GM23248 (cell line): ENCODE measurements at regions not wholly inside any gene's neighbourhood (a gene's known extent, or its start where the extent isn't known, plus 50 kb on each side); places are given as distances from the start of the nearest gene placed in this dataset.
A peak's percentile ranks its signal among the peaks of the same experiment; 100 is the strongest.

ENCODE experiments used
- DNase-seq: peaks from one replicate; pipeline ENCODE4 v3.0.0-alpha.2; 2015
- H2AFZ ChIP-seq: fragments of 200-600 bp; sonication (generic); 2 replicates; pipeline ENCODE4 v1.6.1; 2016; ENCODE audit warnings: antibody characterized with exemption
- H3F3A ChIP-seq: fragments of 200-600 bp; sonication (generic); 2 replicates; pipeline ENCODE4 v1.6.1; 2016; ENCODE audit warnings: mild to moderate bottlenecking, antibody characterized with exemption, mixed run types; ENCODE audit not compliant: insufficient read depth
- H3K27ac ChIP-seq: fragments of 200-600 bp; sonication (generic); 2 replicates; pipeline ENCODE4 v1.5.1; 2016; ENCODE audit warnings: mild to moderate bottlenecking
- H3K27me3 ChIP-seq: fragments of 200-600 bp; sonication (generic); replicated peaks from 2 replicates; pipeline ENCODE4 v1.6.1; 2016; ENCODE audit warnings: mild to moderate bottlenecking; ENCODE audit not compliant: insufficient read depth
- H3K36me3 ChIP-seq: fragments of 200-600 bp; sonication (generic); 2 replicates; pipeline ENCODE4 v1.6.1; 2016; ENCODE audit warnings: low read depth, mild to moderate bottlenecking
- H3K4me1 ChIP-seq: fragments of 200-600 bp; sonication (generic); 2 replicates; pipeline ENCODE4 v1.6.1; 2016; ENCODE audit warnings: mild to moderate bottlenecking; ENCODE audit not compliant: insufficient read depth
- H3K4me2 ChIP-seq: fragments of 200-600 bp; sonication (generic); one replicate; pipeline ENCODE4 v1.6.1; 2016; ENCODE audit warnings: mild to moderate bottlenecking; ENCODE audit not compliant: unreplicated experiment
- H3K4me3 ChIP-seq: fragments of 200-600 bp; sonication (generic); 2 replicates; pipeline ENCODE4 v1.5.1; 2016; ENCODE audit warnings: mild to moderate bottlenecking
- H3K79me2 ChIP-seq: fragments of 200-600 bp; sonication (generic); 2 replicates; pipeline ENCODE4 v1.6.1; 2016; ENCODE audit warnings: mild to moderate bottlenecking; ENCODE audit not compliant: insufficient read depth
- H3K9ac ChIP-seq: fragments of 200-600 bp; sonication (generic); 2 replicates; pipeline ENCODE4 v1.6.1; 2016; ENCODE audit warnings: mild to moderate bottlenecking
- H3K9me2 ChIP-seq: fragments of 200-600 bp; sonication (generic); 2 replicates; pipeline ENCODE4 v1.6.1; 2016; ENCODE audit warnings: mixed run types, mild to moderate bottlenecking, moderate library complexity; ENCODE audit not compliant: insufficient read depth
- H3K9me3 ChIP-seq: fragments of 200-600 bp; sonication (generic); one replicate; pipeline ENCODE4 v1.6.1; 2017; ENCODE audit warnings: low read depth
- H4K20me1 ChIP-seq: fragments of 200-600 bp; sonication (generic); 2 replicates; pipeline ENCODE4 v1.6.0; 2016; ENCODE audit not compliant: insufficient read depth
- EZH2 ChIP-seq: fragments of 200-600 bp; sonication (generic); IDR thresholded peaks from 2 replicates; pipeline ENCODE4 v1.6.1; 2018; ENCODE audit warnings: antibody characterized with exemption, mild to moderate bottlenecking; ENCODE audit not compliant: insufficient read depth, poor library complexity, severe bottlenecking
- EZH2phosphoT487 ChIP-seq: fragments of 200-600 bp; sonication (generic); IDR thresholded peaks from 2 replicates; pipeline ENCODE4 v1.6.1; 2018; ENCODE audit warnings: antibody characterized with exemption, moderate library complexity, mild to moderate bottlenecking, low read depth; ENCODE audit not compliant: insufficient read depth
- WGBS, 2 experiments: methylation state at CpG; one replicate each; pipeline ENCODE4 v1.1.6; 2015 to 2017; ENCODE audit warnings: low lambda C conversion rate in 2 of 2, low coverage in 1 of 2; ENCODE audit errors: missing lambda C conversion rate in 2 of 2; 5-methylcytosine and 5-hydroxymethylcytosine counted together
- in situ Hi-C: fragments of 300-500 bp; cut with MboI; formaldehyde crosslinking; loops from 2 replicates; pipeline ENCODE4 v1.15.0; 2020

DNA sequence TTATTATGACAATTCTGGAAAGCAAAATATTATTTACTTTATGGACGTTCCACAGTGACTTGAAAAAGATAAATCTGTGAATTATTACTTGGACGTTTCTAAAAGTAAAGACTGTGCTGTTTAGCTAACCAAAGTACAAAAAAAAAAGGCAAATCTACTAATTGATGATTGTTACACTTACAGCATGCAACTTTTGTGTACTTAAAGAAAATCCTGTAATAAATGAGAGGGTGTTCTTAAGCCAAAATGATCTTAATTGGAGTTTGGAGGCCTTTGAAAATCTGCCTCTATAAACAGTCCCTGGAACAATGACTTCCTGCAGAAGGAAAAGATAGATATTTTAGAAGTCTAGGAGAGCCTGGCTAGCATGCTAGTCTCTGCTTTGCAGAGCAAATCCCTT, 434.0 kb upstream of the SYT1 start:
- H4K20me1 ChIP-seq = no peaks in the 10 kb centered on the region
- H3K27me3 ChIP-seq = no peaks in the 10 kb centered on the region
- H3K36me3 ChIP-seq = no peaks in the 10 kb centered on the region
- H3K4me2 ChIP-seq = no peak overlapping the region
- no peak overlapping the region for H3K27ac ChIP-seq
- H2AFZ ChIP-seq = no peak overlapping the region
- DNase-seq = no peak
- H3K79me2 ChIP-seq = no peaks in the 10 kb centered on the region
- WGBS, 2 experiments = 50 to 58% methylated on average over 2 of the region's 2 CpGs
- no peak overlapping the region for H3K4me3 ChIP-seq
- H3K9me3 ChIP-seq = no peaks in the 10 kb centered on the region
- H3K9ac ChIP-seq = no peak overlapping the region
- H3F3A ChIP-seq = no peaks in the 10 kb centered on the region
- no peak for TF ChIP-seq EZH2
- no peak for TF ChIP-seq EZH2phosphoT487
- no peaks in the 10 kb centered on the region for H3K4me1 ChIP-seq
- in situ Hi-C loops = no loop called here
- no peaks in the 10 kb centered on the region for H3K9me2 ChIP-seq

DNA sequence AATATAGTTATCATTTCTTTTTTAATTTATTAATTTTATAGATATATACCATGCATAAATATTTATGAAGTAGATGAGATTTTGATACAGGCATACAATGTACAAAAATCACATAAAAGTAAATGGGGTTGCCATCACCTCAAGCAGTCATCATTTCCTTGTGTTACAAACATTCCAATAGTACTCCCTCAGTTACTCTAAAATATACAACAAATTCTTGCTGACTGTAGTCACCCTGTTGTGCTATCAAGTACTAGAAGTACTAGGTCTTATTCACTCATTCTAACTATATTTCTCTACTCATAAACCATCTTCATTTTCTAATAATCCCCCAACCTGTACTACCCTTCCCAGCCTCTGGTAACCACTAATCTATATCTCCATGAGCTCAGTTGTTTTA, 432.6 kb upstream of the SYT1 start:
- Histone ChIP-seq H3K4me1 (no peaks in the 10 kb centered on the region), H3K79me2 (no peaks in the 10 kb centered on the region), H4K20me1 (no peaks in the 10 kb centered on the region), H3K4me2 (no peak overlapping the region), H3K4me3 (no peak overlapping the region), H3K9me2 (no peaks in the 10 kb centered on the region), H3K9me3 (no peaks in the 10 kb centered on the region), H3F3A (no peaks in the 10 kb centered on the region), H3K9ac (no peak overlapping the region), H2AFZ (no peak overlapping the region), H3K27me3 (no peaks in the 10 kb centered on the region), H3K36me3 (no peaks in the 10 kb centered on the region), H3K27ac (no peak overlapping the region)
- peak; percentile 48 for DNase-seq
- in situ Hi-C loops = no loop called here
- TF ChIP-seq EZH2phosphoT487 = no peak
- TF ChIP-seq EZH2 = no peak

DNA sequence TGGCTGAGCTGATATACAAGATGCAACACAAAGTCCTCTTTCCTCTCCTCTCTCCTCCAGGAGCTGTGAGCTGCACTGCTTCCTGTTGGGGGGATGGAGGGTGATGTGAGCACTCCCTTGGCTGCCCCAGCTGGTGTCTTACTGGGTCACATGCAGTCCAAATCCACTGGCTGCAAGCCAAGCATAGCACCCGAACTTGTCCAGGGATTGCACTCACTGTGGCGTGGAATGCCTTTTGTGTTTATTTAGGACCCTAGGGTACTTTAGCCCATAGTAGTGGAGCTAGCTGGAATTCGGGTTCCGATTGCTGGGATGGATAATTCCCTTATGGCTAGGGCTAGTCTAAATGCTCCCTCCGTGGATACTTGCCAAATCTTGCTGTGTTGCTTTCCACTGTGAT, 424.9 kb upstream of the SYT1 start:
- no peaks in the 10 kb centered on the region for H3K9me3 ChIP-seq
- no peaks in the 10 kb centered on the region for H3K9me2 ChIP-seq
- no peak overlapping the region for H3K27ac ChIP-seq
- no peak overlapping the region for H2AFZ ChIP-seq
- no peak overlapping the region for H3K4me2 ChIP-seq
- no peak overlapping the region for H3K9ac ChIP-seq
- H3K79me2 ChIP-seq = no peaks in the 10 kb centered on the region
- H3K4me3 ChIP-seq = no peak overlapping the region
- H4K20me1 ChIP-seq = no peaks in the 10 kb centered on the region
- no peaks in the 10 kb centered on the region for H3K36me3 ChIP-seq
- peaks cover 18% of the 10 kb centered on the region for H3K4me1 ChIP-seq
- DNase-seq = no peak
- WGBS, 2 experiments = 77 to 81% methylated on average over 5 of the region's 5 CpGs
- TF ChIP-seq EZH2phosphoT487 (no peak), EZH2 (no peak)
- in situ Hi-C loops = no loop called here
- H3F3A ChIP-seq = peaks cover 20% of the 10 kb centered on the region
- H3K27me3 ChIP-seq = no peaks in the 10 kb centered on the region

- Histone ChIP-seq H3K36me3 (no peaks in the 10 kb centered on the region), H3F3A (peaks cover 20% of the 10 kb centered on the region), H3K9ac (peak overlapping the region; percentile 4), H4K20me1 (no peaks in the 10 kb centered on the region), H3K27ac (peak overlapping the region; percentile 49), H2AFZ (peak overlapping the region; percentile 68), H3K4me3 (peak overlapping the region; percentile 56), H3K4me2 (peak overlapping the region; percentile 76), H3K9me3 (no peaks in the 10 kb centered on the region), H3K9me2 (no peaks in the 10 kb centered on the region), H3K27me3 (no peaks in the 10 kb centered on the region), H3K79me2 (no peaks in the 10 kb centered on the region), H3K4me1 (peaks cover 18% of the 10 kb centered on the region)
- in situ Hi-C loops = no loop called here
- WGBS, 2 experiments = 33% methylated on average over 3 of the region's 3 CpGs
- DNase-seq = peak; percentile 44
- no peak for TF ChIP-seq EZH2phosphoT487
These were observed 422.7 kb upstream of the SYT1 start for GRCh38 chr12:78441737-78442453.

GRCh38 chr12:78442454-78442801, 422.1 kb upstream of the SYT1 start:
- peak overlapping the region; percentile 76 for H3K4me2 ChIP-seq
- DNase-seq = peak; percentile 81
- peak overlapping the region; percentile 56 for H3K4me3 ChIP-seq
- no peaks in the 10 kb centered on the region for H3K36me3 ChIP-seq
- no peaks in the 10 kb centered on the region for H3K9me3 ChIP-seq
- H3K79me2 ChIP-seq = no peaks in the 10 kb centered on the region
- H2AFZ ChIP-seq = peak overlapping the region; percentile 68
- no peaks in the 10 kb centered on the region for H3K27me3 ChIP-seq
- H3K9me2 ChIP-seq = no peaks in the 10 kb centered on the region
- H3K4me1 ChIP-seq = peaks cover 18% of the 10 kb centered on the region
- in situ Hi-C loops = no loop called here
- H3K9ac ChIP-seq = peak overlapping the region; percentile 4
- peaks cover 20% of the 10 kb centered on the region for H3F3A ChIP-seq
- TF ChIP-seq EZH2 (no peak), EZH2phosphoT487 (no peak)
- peak overlapping the region; percentile 49 for H3K27ac ChIP-seq
- no peaks in the 10 kb centered on the region for H4K20me1 ChIP-seq
- WGBS, 2 experiments = 0 to 2% methylated on average over 1 of the region's 1 CpG
